ENCODE measurements at regions not wholly inside any gene's neighbourhood (a gene's known extent, or its start where the extent isn't known, plus 50 kb on each side); places are given as distances from the start of the nearest gene placed in this dataset.
"Not testable (repeated sequence)": the region's sequence is repeated elsewhere in the genome, so short reads cannot be mapped to it uniquely, and the experiment has no call there.

DNA sequence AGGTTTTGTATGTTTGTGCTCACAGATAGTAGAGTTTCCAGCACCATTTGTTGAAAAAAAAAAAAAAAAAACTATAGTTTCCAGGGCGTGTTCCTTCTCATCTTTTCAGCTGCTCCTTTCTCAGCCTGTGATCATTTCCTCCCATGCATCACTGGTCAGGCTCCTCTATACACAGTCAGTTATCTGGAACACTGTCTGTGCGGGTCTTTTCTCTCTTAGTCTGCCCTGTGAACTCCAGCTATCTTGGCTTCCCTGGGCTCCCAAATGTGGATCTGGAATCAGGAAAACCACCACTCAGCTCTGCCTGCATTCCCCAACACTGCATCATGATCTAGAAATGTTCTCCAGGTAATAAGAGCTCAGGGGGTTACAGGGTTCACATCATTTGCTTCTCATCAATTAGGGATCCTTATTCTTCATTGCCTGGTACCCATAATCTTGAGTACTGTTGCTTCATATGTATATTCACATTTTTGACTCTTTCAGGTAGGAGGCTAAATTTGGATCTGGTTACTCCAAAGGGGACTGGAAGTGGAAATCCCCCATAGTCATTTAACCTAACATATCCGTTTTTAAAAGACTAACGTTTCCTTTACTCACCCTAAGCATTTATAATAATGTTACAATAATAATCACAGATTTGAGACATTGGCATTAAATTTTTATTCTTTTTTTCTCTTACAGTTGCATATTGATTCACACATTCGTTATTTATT lies 221.8 kb upstream of the KLF3 start:
- DNase-seq = no peak

DNA sequence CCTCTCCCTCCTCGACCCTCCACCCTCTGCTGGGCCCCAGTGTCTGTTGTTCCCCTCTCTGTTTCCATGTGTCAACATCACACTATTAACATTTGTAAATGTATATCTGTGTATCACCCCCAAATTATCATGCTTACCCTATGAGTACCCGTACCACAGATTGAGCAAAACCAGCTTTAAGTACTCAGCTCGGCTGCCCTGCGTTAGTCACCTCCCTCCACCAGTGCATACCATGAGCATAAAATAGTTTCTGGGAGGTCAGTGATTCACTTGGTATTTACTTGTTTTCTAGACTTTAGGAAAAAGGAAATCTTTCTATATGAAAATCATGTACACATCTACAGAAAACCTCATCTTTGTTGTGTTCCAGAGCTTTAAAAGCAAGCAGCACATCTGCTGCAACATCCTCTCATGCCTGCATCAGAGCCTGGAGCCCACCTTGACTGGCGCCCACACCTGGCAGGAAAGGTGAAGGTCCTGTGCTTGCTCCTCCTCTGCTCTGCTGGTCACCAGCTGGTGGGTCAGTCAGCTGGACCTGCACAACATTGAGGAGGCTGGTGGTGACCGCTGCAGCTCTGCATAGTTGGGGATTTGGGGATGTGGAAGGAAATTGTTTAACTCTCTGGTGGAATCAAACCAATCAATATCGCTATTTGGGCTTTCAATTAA lies 214.4 kb upstream of the KLF3 start:
- DNase-seq = no peak

DNA sequence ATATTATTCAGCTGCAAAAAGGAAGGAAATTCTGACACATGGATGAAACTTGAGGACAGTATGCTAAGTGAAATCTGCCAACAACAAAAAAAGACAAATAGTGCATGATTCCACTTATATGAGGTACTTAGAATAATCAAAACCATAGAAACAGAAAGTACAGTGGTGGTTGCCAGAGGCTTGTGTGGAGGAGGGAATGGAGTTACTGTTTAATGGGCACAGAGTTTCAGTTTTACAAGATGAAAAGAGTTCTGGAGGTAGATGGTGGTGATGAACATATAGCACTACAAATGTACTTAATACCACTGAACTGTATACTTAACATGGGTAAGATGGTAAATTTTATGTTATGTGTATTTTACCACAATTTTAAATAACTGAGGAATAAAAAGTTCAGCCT lies 212.0 kb upstream of the KLF3 start:
- DNase-seq = no peak

DNA sequence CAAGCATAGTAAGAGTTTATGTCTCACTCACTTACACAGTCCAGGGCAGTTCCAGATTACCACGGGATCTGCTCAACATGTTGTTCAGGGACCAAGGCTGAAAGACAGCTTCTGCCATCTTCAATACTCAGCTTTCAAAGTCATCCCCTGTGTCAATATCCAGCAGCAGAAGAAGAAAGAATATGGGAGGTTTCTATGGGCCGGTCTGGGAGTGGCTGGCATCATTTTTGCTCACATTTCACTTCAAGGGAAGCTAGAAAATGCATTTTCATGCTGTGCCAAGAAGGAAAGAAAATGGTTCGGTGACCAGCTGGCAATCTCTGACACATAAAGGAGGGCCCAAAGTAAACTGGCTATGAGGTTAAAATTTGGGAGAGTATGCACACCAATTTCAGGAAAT lies 211.5 kb upstream of the KLF3 start:
- DNase-seq = no peak

DNA sequence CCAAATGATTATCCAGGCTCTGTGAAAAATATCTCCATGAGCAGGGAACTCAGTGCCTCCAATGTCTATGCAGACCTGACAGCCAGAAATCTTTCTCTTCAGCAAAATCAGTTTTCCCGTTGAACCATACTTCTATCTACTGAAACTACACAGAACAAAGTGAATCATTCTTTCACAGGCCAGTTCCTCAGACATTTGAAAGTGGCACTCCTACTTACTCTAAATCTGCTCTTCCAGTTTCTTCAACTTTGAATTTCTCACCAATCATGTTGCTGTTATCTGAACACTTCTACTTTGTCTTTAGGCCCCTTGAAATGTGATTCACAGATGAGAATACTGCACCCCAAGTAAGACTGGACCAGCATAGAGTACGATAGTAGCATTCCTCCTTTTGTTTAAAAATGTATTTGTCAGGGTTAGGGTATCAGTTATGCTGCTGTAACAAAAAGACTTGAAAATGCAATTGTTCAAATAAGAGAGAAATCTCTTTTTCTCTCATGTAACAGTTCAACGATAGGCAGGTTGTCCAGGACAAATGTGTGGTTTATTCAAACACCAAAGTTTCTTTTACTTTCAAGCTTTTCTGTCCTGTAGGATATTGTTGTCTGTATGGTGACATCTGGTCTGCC lies 210.6 kb upstream of the KLF3 start:
- DNase-seq = no peak

DNA sequence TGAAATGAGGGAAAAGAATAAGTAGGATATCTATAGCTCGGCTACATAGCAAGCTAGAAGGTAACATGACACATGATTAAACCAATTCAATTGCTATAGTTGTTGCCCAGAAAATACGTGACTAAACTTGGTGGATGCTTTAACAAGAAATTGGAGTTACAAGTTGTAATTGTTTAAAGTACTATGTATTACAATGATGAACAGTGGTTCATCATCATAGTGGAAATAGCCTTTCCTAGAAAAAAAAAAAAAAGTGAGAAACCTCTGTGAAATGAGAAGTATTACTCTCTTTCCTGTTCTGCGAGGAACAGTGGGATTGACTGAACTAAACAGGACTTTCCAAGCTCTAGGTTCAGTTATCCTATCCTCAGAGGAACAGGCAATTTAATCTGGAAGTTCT lies 209.7 kb upstream of the KLF3 start:
- no peak for DNase-seq

DNA sequence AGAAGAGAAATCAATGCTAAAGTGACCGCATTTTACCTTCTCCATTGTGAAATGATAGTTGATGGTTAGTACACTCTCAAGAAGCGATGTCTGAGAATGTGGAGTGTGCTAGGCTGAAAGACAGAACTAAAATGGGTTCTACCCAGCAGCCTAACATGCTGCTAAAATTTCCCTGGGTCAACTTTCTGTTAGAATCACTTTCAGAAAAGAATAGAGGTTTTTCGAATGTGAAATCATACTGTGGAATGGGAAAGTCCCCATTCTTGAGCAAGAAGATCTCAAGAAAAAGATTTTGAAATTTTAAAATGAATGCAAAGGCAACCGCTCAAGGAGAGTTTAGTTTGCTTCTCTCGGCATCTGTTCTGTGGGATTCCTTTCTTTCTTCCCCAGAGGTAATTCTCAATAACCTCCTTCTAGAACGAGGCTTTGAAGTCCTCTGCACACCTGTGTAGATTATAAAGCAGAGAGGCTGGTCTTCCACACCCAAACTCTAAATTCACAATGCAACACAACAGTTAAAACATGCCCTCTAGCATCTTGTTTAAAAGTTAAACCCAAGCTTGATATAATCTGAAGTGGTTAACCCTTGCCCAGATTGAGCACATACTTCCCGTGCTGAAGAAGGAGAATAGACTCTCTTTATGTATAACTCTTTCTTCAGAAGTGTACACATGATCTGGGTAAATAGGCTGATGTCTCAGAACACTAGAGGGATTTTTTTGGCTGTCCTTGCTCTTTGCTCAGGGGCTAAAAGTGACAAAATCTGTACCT lies 208.7 kb upstream of the KLF3 start:
- no peak for DNase-seq

DNA sequence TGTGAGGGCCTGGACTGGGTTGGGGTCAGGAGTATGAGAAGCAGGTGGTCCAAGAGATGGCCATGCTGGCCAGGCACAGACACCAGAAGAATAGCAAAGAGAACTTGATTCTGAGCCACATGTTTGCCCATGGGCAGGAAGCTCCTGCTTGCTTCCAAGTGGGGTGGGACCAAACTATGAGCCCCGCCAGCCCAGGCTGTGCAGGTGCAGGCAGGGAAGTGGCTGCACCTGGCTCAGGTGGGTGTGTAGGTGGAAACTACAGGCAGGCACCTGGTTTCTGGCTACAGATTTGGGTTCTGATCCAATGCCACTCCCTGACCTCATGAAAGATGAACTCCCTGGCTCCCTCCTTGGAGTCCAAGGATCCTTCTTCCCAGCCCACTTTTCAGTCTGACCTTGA lies 207.9 kb upstream of the KLF3 start:
- no peak for DNase-seq

DNA sequence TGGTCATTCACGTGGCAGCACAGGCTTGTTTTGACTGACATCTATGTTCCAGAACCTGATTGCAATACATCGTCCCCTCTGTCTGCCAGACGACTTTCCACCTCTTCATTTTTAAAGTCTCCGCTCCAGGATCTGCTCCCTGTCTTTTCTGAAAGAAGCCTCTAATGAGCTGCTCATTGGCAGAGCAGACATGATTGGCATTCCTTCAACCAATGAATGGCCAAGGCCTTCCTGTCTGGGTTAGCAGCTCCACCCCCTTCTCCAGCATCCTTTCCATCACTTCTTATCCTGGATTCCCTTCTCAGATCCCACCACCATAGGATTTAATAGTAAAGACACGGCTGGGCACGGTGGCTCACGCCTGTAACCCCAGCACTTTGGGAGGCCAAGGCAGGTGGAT lies 202.7 kb upstream of the KLF3 start:
- no peak for DNase-seq

DNA sequence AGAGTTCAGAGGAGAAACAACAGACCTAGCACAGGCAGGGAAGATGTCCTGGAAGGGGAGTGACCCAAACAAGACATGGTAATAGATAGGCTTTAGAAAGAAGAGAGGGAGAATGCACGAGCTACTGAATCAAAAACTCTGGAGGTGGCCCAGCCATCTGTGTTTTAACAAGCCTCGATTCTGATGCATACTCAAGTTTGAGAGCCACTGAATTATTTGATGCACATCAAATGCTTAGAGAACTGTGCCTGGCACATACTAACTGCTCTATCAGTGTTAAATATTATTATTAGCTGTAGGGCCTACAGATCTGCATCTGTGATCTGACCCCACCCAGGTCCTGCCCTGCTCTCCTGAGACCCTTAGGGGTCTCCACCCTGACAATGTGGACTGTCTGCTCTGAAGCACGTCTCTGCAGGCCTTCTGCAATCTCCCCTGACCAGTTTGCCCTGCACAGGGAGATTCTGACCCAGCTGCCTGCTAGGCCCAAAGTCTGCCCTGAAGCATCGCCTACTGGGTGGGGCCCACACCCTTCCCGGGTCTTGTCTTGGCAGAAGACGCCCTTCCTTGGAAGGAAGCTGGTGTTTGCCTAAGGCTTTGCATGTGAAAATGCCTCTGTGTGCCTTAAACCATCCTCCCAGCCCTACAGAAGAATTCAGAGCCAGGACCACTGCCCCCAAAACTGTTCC lies 201.5 kb upstream of the KLF3 start:
- no peak for DNase-seq

DNA sequence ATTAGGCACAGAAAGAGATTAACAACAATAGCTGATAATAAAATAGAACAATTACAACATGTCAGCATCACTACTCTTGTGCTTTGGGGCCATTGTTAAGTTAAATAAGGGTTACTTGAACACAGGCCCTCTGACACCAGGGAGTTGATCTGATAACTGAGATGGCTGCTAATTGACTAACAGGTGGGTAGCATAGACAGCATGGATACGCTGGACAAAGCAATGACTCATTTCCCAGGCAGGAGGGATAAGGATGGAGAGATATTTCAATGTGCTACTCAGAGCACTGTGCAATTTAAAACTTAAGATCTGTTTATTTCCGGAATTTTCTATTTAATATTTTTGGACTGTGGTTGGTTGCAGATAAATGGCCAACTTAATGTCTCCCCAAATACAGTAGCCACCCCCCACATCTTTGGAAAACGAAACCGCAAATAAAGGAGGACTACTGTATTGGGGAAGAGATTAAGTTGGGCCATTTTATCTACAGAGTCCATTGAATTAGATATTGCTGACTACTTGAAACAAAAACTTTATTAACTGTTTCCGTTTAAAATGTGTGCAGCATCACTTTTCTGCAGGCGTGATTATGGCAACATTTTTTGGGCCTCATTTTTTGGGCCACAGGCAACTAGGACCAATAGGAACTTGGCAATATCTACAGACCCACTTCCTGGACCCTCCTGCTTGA lies 200.6 kb upstream of the KLF3 start:
- no peak for DNase-seq

DNA sequence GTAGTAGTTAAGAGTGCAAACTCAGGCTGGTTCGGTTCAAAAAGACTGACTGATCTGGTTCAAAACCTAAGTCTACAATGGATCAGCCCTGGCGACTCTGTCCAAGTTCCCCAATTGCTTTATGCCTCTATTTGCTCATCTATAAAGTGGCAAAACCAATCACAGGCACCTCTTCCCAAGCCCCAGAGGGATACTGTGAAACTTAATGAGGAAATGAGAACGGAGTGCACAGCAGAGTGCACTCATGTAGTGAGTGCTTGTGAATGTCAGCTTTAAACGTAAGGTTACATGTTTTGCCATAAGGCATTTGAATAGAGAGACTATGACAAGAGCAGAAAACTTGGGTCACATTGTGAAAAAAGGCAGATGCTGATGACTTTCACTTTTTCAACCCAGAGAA lies 199.7 kb upstream of the KLF3 start:
- DNase-seq = no peak

DNA sequence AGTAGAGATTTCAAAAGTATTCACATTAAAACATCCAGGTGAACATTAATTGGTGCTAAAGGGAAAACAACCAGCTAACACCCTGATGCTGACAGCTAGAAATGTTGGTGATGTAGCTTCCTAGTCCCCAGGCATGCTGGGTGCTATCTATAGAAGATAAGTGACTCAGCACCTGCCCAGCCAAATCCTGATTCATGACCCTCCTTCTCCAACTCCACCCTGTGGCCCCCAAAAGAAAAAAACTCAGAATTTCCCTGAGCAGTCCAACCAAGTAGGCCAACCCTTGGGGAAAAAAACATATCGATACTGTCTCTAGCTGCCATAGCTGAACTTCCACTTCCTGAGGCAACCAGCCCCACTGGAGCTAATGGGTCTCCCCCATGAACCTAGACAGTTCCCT lies 197.6 kb upstream of the KLF3 start:
- DNase-seq = no peak

DNA sequence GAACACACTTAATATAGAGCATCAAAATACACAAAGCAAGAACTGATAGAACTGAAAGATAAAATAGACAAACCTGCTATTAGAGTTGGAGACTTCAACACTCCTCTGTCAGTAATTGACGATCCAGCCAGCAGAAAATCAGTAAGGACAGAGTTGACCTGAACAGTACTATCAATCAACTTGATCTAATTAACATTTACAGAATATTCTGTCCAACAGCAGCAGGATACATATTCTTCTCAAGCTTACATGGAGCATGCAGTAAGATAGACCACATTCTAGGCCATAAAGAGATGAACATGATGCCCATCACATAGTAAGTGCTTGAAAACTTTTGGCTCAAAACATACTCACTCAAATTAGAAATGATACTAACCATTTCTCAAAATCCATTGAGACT lies 196.7 kb upstream of the KLF3 start:
- no peak for DNase-seq

DNA sequence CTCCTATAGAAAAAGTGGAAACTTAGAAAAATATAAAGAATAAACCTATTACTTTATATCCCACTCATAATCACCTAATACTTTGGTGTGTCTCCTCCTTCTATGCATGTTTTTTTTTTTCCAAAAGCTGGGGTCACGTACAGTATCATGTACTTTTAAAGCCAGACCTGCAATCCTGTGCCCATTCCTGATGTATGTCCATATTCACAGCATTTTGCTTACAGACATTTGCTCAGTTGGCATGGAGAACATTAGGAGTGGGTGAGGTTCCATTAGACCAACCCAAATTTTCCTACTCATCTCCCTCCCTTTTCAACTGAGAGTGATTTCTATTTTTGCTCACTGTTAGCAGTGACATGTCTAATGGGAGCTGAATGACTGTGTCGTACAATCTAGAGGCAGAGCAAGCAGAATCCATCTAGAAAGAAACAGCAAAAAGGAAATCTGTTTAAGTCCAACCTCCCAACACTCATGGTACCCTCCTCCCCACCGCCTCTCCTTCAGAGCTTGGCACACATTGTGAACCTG lies 195.6 kb upstream of the KLF3 start:
- no peak for DNase-seq

DNA sequence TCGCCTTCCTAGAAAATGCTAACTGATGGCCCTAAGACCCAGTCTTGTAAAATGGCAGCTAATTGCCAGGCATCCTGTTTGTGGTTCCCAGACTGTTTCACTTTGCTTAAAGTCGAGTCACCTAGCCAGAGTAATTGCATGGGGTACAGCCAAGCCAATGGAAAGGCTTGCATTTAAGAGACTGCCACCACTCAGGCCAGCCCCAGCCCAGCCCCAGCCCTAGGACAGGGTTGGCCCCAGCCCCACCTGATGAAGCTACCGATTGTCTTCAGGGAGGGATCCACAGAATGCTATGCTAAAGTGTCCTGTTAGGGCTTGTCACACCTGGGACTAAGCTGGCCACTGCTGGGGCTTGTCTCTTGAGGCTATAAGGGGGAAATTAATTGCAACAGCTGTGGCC lies 194.6 kb upstream of the KLF3 start:
- no peak for DNase-seq

DNA sequence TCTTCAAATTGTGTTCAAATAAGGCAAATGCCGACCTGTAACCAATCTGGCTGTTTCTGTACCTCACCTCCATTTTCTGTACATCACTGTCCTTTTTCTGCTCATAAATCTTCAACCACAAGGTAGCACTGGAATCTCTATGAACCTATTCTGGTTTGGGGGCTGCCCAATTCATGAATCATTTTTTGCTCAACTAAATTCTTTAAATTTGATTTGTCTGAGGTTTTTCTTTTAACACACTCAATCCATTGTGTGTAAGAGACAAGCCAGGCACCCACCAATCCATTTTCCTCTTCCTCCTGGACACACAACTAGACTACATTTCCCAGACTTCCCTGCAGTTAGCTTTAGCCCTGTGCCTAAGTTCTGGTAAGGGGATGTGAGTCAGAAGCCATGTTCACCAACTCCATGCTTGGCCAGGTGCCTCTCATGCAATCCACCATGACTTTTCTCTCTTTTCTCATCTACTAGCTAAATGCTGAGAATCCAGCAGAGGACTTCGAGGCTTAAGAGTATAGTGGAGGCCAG lies 193.2 kb upstream of the KLF3 start:
- DNase-seq = no peak

DNA sequence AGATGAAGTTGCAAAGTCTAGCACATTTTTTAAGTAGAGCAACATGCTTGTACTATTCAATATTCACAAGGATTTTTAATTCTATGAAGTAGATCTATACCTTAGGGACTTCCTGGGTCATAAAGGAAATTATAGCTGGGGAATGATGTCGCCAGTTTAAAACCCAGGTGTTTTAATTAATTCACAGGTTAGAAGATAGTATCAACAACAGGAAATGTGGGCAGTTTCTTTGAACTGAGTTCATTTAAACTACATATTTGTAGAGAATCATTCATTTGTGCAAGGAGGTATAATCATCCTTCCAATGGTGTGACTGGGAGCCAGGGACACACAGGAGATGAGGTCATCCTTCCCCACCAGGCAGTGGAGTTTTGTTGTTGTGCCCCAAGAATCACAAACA lies 181.3 kb upstream of the KLF3 start:
- DNase-seq = no peak

DNA sequence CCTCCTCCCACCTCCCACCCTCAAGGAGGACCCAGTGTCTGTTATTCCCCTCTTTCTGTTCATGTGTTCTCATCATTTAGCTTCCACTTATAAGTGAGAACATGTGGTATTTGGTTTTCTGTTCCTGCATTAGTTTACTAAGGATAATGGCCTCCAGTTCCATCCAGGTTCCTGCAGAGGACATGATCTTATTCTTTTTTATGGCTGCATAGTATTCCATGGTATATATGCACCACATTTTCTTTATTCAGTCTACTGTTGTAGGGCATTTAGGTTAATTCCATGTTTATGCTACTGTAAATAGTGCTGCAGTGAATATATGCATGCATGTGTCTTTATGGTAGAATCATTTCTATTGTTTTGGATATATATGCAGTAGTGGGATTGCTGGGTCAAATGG lies 180.4 kb upstream of the KLF3 start:
- DNase-seq = not testable (repeated sequence)

DNA sequence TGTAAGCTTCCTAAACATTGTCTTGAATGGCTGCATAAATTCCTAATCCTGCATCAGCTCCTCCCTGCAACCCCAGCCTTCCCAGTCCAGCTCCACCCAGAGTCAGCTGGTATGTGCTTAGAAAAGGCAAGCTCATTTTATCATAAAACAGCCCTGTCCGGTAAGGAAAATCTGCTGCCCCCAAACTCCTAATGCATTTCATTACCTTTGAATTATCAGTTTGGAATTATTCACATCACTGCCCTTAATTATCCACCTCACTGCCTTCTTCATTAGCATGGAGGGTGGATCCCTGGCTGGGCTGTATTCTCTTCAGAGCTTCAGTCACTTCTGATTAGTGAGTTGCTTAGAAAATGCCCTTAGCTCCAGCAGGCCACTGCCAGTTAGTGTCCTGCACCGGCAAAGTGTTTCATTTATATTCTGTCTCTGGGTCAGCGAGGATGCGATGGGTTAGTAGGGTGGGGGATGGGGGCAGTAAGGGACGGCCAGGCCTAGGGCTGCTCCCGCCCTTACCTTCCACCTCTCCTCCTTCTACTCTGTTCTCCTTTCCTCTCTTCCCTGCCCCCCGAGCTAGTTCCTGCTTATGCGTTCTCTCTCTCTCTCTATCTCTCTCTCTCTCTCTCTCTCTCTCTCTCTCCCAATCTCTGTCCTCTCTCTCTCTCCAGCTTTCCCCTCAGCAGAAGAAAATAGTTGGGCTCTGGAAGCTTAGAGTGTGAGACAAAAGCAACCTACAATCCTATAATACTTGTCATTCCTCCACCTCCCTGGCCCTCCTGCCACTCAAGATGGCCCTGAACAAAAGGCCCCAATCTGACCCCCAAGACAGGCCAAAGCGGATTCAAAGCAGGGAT lies 174.8 kb upstream of the KLF3 start:
- no peak for DNase-seq
